Gastrocnemius medialis (tissue), 4 donors: ENCODE measurements at regions not wholly inside any gene's neighbourhood (a gene's known extent, or its start where the extent isn't known, plus 50 kb on each side); places are given as distances from the start of the nearest gene placed in this dataset.

Experiments used
- POLR2A ChIP-seq, 2 donors: fragments of 450-650 bp; IDR thresholded peaks; one replicate each; pipeline ENCODE4 v1.6.1; 2017; ENCODE audit warnings: antibody characterized with exemption in 2 of 2, mild to moderate bottlenecking in 2 of 2, moderate library complexity in 2 of 2
- TF ChIP-seq, protein P1 (sequence below), 5 experiments: fragments of 450-650 bp in 3 of 5; fragments of 200-600 bp in 2 of 5; sonication (generic) in 2 of 5; IDR thresholded peaks in 4 of 5; conservative IDR thresholded peaks in 1 of 5; 1 replicate in 4 of 5; 2 replicates in 1 of 5; pipeline ENCODE4 v1.5.1; 2016 to 2019; ENCODE audit warnings: antibody characterized with exemption in 5 of 5, mild to moderate bottlenecking in 3 of 5, moderate library complexity in 3 of 5

DNA sequence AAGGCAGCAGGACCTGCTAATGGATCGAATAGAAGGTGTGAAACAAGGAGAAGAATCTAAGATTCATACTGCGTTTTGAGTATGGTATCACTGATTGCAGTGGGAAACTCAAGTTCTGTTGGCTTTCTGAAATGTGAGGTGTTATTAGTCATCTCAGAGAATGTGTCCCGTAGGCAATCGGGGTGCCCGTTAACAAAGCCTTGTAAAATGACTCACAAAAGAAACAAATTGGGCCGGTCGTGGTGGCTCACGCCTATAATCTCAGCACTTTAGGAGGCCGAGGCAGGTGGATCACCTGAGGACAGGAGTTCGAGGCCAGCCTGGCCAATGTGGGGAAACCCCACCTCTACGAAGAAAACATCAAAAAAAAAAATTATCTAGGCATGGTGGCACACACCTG lies 118.2 kb upstream of the C7orf33 start:
- TF ChIP-seq, protein P1, sequence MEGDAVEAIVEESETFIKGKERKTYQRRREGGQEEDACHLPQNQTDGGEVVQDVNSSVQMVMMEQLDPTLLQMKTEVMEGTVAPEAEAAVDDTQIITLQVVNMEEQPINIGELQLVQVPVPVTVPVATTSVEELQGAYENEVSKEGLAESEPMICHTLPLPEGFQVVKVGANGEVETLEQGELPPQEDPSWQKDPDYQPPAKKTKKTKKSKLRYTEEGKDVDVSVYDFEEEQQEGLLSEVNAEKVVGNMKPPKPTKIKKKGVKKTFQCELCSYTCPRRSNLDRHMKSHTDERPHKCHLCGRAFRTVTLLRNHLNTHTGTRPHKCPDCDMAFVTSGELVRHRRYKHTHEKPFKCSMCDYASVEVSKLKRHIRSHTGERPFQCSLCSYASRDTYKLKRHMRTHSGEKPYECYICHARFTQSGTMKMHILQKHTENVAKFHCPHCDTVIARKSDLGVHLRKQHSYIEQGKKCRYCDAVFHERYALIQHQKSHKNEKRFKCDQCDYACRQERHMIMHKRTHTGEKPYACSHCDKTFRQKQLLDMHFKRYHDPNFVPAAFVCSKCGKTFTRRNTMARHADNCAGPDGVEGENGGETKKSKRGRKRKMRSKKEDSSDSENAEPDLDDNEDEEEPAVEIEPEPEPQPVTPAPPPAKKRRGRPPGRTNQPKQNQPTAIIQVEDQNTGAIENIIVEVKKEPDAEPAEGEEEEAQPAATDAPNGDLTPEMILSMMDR (IDR thresholded peaks at IDR 0.05 in 4 of 5, conservative IDR thresholded peaks at IDR 0.05 in 1 of 5): no peak
- TF ChIP-seq POLR2A (IDR thresholded peaks at IDR 0.05): no peak
